ENCODE measurements at regions not wholly inside any gene's neighbourhood (a gene's known extent, or its start where the extent isn't known, plus 50 kb on each side); places are given as distances from the start of the nearest gene placed in this dataset.
"Not testable (repeated sequence)": the region's sequence is repeated elsewhere in the genome, so short reads cannot be mapped to it uniquely, and the experiment has no call there.

GRCh38 chr13:65343898-65344663, 1886.1 kb downstream of the PCDH9 start:
- TF ChIP-seq CTCF (conservative IDR thresholded peaks at IDR 0.05): no peak

GRCh38 chr13:65342541-65343337, 1887.4 kb downstream of the PCDH9 start:
- no peak for TF ChIP-seq CTCF (conservative IDR thresholded peaks at IDR 0.05)
- H3K27ac ChIP-seq: no peak overlapping the region

More at GRCh38 chr13:65343898-65344663, 1886.1 kb downstream of the PCDH9 start:
- no peak overlapping the region for H3K27ac ChIP-seq

GRCh38 chr13:65339241-65339640, 1890.9 kb downstream of the PCDH9 start:
- H3K27ac ChIP-seq: no peak overlapping the region
- no peak for TF ChIP-seq CTCF (conservative IDR thresholded peaks at IDR 0.05)

GRCh38 chr13:65336916-65337315, 1893.2 kb downstream of the PCDH9 start:
- H3K27ac ChIP-seq: no peak overlapping the region
- TF ChIP-seq CTCF (conservative IDR thresholded peaks at IDR 0.05): no peak

- no peak overlapping the region for H3K27ac ChIP-seq
- no peak for TF ChIP-seq CTCF (conservative IDR thresholded peaks at IDR 0.05)
These were observed 1893.9 kb downstream of the PCDH9 start for GRCh38 chr13:65336087-65336749.

- no peak for TF ChIP-seq CTCF (conservative IDR thresholded peaks at IDR 0.05)
- no peak overlapping the region for H3K27ac ChIP-seq
These were observed 1899.4 kb downstream of the PCDH9 start for GRCh38 chr13:65330691-65331090.

- H3K27ac ChIP-seq: no peak overlapping the region
- no peak for TF ChIP-seq CTCF (conservative IDR thresholded peaks at IDR 0.05)
These were observed 1899.8 kb downstream of the PCDH9 start for GRCh38 chr13:65330287-65330686.

GRCh38 chr13:65323192-65323591, 1906.9 kb downstream of the PCDH9 start:
- not testable (repeated sequence) for H3K27ac ChIP-seq

- H3K27ac ChIP-seq: not testable (repeated sequence)
These were observed 1908.7 kb downstream of the PCDH9 start for GRCh38 chr13:65321423-65321822.
